Kidney epithelial cell (primary cell): ENCODE measurements at regions not wholly inside any gene's neighbourhood (a gene's known extent, or its start where the extent isn't known, plus 50 kb on each side); places are given as distances from the start of the nearest gene placed in this dataset.
"Not testable (repeated sequence)": the region's sequence is repeated elsewhere in the genome, so short reads cannot be mapped to it uniquely, and the experiment has no call there.

Experiments used
- DNase-seq: peaks from one replicate; pipeline ENCODE4 v3.0.0-alpha.2; 2010; ENCODE audit warnings: low read depth
- H3K27me3 ChIP-seq: 2 replicates; pipeline ENCODE4 v1.6.0; 2011; ENCODE audit warnings: low read length; ENCODE audit not compliant: control insufficient read depth, insufficient read depth
- H3K36me3 ChIP-seq: 2 replicates; pipeline ENCODE4 v1.5.1; 2011; ENCODE audit warnings: low read length; ENCODE audit not compliant: control insufficient read depth, insufficient read depth
- H3K4me3 ChIP-seq: 2 replicates; pipeline ENCODE4 v1.5.1; 2011; ENCODE audit warnings: low read depth, mild to moderate bottlenecking, control low read depth, low read length
- CTCF ChIP-seq: IDR thresholded peaks from 2 replicates; pipeline ENCODE4 v1.5.1; 2011; ENCODE audit warnings: mild to moderate bottlenecking, moderate library complexity, low read length, control low read depth, inconsistent platforms; ENCODE audit not compliant: insufficient read depth, poor library complexity, severe bottlenecking

- H3K4me3 ChIP-seq, result no peak overlapping the region
- H3K27me3 ChIP-seq, result no peaks in the 10 kb centered on the region
- no peaks in the 10 kb centered on the region for H3K36me3 ChIP-seq
- TF ChIP-seq CTCF, result no peak
- no peak for DNase-seq
Observed at GRCh38 chr4:82104578-82104977, 269.2 kb downstream of the HNRNPD start.

- Histone ChIP-seq H3K4me3 (no peak overlapping the region), H3K27me3 (no peaks in the 10 kb centered on the region), H3K36me3 (no peaks in the 10 kb centered on the region)
- DNase-seq, result no peak
- TF ChIP-seq CTCF, result no peak
Observed at GRCh38 chr4:82099928-82100579, 273.7 kb downstream of the HNRNPD start.

- Histone ChIP-seq H3K4me3 (no peak overlapping the region), H3K27me3 (no peaks in the 10 kb centered on the region), H3K36me3 (no peaks in the 10 kb centered on the region)
- TF ChIP-seq CTCF, result no peak
- no peak for DNase-seq
Observed at GRCh38 chr4:82097504-82097903, 276.3 kb downstream of the HNRNPD start.

- no peak for DNase-seq
- Histone ChIP-seq H3K27me3 (no peaks in the 10 kb centered on the region), H3K36me3 (no peaks in the 10 kb centered on the region), H3K4me3 (no peak overlapping the region)
- TF ChIP-seq CTCF, result no peak
Observed at GRCh38 chr4:82090717-82091116, 283.1 kb downstream of the HNRNPD start.

- Histone ChIP-seq H3K27me3 (no peaks in the 10 kb centered on the region), H3K4me3 (no peak overlapping the region), H3K36me3 (no peaks in the 10 kb centered on the region)
- DNase-seq, result no peak
- no peak for TF ChIP-seq CTCF
Observed at GRCh38 chr4:82084747-82085146, 289.0 kb downstream of the HNRNPD start.

GRCh38 chr4:82077471-82077995 is 296.3 kb downstream of the HNRNPD start:
- not testable (repeated sequence) for H3K4me3 ChIP-seq, DNase-seq, H3K36me3 ChIP-seq, H3K27me3 ChIP-seq
